Fibroblast of skin of left biceps (primary cell): ENCODE measurements at regions not wholly inside any gene's neighbourhood (a gene's known extent, or its start where the extent isn't known, plus 50 kb on each side); places are given as distances from the start of the nearest gene placed in this dataset.

Experiments
- DNase-seq, 2 experiments: peaks; one replicate each; pipeline ENCODE4 v3.0.0-alpha.2; 2013; ENCODE audit warnings: low read depth in 2 of 2

DNA sequence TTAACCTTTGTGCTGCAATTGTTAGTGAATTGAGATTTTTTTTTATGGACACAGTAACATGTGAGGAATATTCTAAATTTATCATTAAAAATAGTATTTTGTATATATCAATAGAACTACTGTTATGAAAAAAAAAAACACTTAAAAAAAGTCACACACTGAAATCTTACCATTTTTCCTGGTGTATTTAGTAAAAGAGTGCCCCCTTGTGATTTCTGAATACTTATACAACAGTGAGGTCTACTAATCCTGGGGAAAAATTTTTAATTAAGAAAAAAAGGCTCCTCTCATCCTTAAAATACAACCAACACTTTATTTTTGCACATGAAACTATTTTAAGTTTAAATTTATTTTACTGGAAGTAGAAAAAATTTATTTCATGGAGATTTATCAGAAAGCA lies 56.4 kb upstream of the SPOCK3 start:
- no peak for DNase-seq

DNA sequence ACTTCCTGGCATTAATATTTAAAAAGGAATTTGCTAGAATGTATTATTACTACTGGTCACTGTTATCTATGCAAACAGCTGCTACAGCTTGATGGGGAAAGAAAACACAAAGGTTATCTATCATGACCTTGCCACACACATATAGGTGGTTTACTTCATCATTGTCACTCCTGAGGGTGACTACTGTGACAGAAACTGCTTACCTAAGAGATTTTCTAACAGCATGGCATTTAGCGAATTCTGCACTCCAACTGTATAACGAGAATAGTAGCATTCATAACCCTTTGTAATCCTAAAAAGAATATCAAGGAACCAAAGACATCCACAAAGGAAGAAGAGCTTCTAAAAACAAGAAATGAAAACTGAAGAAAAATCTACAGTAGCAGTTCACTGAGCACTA lies 74.6 kb upstream of the SPOCK3 start:
- no peak for DNase-seq

DNA sequence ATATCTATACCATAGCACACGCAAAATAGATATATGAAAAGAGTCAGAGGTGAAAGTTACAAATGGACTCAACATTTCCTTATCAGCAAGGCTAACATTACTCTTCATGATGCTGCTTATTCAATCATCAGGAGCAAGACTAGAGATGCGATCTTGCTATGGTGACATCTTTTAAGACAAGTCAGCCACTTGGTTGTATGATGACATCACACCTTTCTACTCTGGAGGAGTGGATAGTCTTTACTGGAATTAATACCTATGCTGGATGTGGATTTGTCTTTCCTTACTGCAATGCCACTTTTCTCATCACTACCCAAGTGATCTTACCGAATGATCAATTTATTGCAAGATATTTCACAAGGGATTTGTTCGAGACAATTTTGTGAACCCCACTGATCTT lies 87.0 kb upstream of the SPOCK3 start:
- no peak for DNase-seq

DNA sequence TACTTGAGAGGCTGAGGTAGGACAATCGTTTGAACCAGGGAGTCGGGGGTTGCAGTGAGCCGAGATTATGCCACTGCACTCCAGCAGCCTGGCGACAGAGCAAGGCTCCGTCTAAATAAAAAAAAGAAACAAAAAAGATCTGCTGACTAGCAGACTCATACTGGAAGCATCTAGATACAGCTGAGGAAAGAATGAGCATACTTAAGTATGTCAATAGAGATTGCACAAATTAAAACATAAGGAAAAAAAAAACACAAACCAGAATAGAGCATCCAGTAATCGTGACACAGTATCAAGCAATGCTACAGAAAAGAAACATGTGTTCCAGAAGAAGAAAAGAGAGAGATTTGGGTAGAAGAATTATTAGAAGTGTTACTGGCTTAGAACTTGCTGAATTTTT lies 105.5 kb upstream of the SPOCK3 start:
- DNase-seq, result no peak

DNA sequence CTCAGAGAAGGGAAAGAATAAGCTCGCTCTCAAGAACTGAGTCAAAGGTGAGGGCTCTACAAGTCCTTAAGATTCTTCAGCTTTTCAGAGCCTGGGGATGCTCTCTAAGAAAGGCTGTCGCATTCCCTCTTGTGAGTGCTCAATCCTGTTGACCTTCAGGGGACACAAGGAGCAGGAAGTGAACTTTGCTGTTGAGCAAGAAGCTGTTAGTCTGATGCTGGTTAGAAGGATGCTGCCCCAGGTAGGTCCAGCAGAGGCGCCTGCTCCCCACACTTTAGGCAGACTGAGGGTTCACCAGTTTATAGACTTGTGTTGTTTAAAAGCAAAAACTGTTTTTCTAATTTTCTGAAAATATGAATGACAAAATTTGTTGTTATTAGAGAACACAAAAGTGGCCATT lies 125.4 kb upstream of the SPOCK3 start:
- DNase-seq, result no peak

DNA sequence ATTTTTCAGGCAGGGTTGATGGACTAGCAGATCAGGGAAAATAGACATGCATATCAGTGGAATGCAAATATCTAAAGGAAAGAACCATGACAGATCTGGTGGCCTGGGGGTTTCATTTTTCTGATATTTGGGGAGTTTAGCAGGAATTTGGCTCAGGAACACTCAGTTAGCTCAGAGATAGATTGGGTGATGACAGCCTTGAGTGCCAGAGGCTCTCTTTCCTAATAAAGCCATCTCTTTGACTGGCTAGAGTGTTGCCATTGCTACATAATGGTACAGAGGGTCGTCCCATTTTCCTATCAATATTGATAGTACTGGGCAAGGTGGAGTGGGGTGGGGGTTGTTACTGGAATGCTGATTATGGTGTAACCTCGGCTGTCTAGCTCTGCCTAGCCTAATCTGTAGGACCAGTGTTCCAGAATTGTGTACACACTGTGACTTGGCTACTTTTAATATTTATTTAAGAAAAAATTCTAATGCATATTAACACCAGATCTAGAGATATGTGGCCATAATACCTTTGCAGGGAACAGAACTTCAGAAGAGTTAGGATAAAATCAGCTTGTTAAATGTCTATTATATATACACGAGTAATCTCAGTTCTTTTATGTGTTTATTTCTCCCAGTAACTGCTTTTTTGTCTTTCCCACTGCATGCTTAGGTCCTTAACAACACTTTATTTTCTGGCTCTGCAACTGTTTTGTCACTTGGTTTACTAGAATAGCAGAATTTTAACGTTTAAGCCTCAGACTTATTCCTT lies 145.0 kb upstream of the SPOCK3 start:
- DNase-seq, result no peak

DNA sequence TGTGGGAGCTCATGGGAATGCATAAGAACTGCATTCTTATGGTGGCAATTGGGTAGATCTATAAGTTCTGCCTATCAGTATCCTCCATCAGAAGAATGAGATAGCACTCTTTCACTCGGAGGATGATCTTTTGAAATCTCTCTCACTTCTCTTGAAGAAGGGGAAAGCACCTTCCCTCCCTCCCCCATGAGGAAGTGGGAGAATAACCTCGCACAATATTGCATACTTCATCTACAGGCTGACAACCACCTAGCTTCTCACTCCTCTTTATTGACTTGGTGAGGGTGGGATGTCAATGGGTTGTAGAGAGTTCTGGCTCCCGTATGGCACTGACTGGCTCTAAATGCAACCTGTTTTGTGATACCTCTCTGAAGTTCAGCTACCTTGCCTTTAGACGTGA lies 146.7 kb upstream of the SPOCK3 start:
- DNase-seq, result no peak

DNA sequence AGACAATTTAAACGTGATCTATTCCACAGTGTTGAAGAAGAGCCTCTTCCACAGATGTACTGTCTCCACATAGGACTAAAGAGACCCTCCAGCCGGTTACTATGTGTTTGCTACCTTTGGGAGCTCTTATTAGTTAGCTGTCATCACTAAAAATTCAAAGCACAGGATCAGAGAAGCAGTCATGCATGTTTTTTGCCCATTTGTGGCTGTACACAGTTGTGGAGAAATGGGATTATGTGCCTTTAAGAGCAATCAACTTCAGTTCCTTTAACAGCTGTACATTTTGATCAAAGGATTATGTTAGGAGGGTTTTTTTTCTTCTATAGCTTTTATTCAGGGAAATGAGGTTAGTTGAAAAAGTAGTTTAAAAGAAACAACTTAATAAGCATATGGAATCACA lies 149.0 kb upstream of the SPOCK3 start:
- DNase-seq, result no peak

DNA sequence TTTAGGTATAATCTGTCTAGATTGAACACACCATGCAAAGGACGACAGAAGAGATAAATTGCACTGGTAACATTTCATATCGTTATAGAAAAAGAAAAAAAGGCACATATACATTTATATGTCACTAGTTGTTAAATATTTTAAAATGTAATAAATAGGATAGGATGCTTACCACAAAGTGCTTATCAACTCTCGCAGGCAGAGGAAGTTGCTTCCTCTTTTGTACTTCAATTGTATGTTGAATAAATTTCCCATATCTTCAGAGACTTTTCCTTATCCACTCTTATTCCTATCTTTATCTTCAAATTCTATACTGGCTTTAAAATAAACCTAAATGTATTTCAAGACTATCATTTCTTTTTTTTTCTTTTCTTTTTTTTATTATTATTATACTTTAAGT lies 163.3 kb upstream of the SPOCK3 start:
- no peak for DNase-seq

DNA sequence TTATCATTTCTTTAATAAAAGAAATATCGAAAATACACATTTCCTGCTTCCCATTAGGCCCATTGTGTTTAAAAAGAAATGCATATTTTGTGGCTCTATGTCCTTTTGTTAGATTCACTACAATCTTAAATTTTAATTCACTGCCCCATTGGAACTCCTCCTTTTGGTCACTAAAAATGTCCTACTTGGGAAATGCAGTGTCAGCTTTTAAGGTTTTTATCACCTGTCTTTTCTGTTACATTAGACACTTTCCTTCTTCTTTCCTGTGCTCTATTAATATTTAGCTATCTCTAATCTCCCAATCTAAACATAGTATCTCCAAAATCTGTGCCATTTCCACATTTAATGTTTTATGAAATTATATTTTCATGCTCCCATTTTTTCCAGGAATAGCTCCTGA lies 164.9 kb upstream of the SPOCK3 start:
- DNase-seq, result no peak

DNA sequence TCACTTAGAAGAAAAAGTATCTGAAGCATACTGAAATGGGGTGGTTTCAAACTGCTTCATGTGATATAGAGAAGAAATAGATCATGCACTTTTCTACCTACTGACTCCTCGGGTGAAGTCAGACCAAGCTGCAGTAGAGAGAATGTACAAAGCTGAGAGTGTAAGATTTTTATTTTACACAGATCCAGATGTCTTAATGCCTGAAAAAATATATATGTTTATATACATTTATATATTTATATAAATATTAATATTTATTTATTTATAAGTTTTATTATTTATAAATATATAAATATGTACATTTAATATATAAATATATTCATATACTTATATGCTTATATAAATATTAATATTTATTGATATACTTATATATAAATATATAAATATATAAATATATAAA lies 171.9 kb upstream of the SPOCK3 start:
- no peak for DNase-seq

DNA sequence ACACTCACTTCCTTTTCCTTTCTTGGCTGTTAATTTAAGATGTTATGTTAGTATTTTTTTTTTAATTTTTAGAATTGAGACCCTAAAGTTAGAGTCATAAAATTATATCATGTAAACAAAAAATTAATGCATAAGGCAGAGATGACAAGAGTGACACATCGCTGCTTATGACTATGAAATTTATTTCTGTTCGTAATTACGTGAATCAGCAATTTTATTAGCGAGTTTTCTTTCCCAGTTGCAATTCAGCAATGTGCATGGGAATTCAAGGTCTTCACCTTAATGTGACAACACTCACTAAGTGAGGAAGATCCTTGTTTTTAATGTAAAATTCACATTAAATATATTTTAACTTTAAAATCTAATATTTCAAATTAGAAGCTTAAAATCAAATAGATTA lies 181.2 kb upstream of the SPOCK3 start:
- DNase-seq, result no peak

DNA sequence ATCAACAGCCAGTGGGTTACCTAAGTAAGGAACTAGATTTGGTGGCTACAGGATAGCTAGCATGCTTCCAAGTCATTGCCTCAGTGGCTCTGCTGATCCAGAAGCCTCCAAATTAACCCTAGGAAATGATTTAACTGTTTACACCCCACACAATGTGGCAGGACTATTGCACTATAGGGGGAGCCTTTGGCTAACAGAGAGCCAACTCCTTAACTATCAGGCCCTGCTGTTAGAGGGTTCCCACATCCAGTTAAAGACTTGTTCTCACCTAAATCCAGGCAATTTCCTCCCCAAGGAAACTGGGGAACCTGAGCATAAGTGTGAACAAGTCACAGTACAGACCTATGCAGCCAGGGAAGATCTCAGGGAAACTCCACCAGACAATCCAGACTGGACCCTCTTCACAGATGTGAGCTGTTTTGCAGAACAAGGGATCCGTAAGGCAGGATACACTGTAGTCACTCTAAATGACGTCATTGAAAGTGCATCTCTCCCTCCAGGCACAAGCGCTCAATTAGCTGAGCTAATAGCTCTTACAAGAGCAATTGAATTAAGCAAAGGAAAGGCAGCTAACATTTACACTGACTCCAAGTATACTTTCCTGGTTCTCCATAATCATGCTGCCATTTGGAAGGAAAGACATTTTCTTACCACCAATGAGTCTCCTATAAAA lies 185.3 kb upstream of the SPOCK3 start:
- no peak for DNase-seq

DNA sequence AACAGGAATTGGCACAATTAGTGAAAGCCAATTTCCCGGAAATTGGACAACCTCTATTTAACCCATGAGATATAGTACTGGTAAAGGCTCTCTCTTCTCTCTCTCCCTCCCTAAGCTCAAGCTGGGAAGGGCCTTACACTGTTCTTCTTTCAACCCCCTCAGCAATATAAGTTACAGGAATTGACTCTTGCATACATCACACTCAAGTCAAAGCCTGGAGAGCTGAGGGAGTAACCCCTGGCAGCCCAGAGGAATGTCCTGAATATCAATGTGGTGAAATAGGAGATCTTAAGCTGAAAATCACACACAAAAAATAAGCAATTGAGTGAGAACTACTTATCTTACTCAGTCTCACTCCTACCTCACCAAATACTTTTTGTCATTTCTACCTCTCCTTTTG lies 186.9 kb upstream of the SPOCK3 start:
- no peak for DNase-seq

DNA sequence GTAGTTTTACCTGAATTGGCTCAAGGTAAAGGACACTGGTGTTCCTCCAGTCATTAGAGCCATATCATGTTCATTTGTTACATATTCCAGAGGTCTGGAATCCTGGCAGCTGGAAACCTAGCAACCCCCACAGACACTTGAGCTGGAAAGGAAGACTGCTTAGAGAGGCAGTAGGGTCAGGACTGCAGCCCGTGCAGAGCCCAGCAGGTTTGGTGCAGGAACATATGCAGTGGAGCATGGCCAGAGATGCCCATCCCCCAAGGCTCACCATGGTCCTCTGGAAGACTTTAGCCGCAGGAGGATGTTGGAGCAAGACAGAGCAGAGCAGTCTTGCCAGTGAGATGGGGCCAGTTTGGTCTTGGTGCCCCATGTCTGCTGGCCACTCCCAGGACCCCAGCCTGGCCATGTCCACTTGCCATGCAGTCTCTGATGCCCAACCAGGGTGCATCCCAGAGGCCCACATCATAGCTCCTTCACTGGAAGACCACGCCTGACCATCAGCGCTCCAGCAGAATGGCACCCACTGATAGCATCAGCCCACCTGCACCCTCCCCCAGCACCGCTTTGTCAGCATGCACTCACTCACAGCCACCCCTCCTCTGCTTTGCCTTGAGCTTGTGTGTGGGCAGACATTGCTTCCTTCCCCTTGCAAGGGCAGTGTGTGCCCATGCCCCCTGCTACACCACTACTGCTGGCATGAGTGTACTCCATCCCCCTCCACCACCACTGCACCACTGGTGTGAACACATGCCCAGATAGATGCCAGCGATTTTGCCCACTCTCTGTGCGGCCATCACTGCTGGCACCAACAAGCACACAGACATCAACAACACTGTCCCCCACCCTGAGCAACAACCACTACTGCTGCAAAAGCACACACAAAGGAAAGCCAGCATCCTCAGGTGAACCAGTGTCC lies 190.3 kb upstream of the SPOCK3 start:
- no peak for DNase-seq

DNA sequence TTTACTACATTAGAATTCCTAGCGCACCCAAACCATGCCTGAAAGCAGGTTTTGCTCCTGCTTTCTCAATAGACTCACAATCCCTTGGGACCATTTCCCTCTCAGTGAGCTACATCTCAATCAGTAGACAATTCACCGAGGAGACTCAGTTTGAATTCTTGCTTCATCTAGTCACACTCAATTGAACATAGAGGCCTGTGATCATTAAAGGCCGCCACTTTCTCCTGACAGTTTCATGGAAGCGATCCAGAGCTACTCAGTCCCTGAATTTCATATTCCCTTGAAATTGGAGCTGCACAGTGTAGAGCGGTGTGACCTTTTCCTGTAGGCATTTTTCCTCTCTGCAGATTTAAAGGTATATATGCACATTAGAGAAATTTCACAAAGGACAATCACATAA lies 193.9 kb upstream of the SPOCK3 start:
- no peak for DNase-seq

DNA sequence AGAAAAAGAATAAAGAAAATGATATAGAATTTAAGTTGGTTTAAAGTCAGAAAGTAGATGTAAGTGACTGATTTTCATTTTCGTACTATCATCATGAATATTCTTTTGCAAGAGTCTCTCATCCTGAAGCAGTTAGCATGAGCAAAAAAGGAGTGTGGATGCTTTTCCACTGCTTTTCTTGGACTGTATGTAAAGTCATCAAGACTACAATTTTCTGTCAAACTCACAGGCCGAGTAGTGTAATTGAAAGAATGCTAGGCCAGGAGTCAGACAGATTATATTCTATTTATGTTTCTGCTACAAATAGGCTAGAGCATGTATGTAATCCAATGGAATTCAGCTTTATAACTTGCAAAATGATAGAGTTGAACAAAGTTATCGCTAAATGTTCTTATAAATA lies 197.1 kb upstream of the SPOCK3 start:
- DNase-seq, result no peak

DNA sequence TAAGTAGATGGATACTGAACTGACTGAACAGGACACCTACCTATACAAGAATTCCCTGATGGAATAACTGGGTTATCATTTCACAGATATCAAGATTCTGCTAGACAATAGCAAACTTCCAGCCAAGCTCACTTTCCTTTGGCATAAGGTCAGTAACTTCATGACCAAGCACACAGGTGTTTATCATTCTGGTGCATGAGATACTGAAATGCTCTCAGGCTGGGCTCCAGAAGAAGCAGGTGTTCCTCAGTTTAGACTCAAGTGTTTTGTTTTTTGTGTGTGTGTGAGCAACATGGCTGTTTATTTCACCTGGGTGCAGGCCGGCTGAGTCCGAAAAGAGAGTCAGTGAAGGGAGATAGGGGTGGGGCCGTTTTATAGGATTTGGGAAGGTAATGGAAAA lies 201.5 kb upstream of the SPOCK3 start:
- no peak for DNase-seq

DNA sequence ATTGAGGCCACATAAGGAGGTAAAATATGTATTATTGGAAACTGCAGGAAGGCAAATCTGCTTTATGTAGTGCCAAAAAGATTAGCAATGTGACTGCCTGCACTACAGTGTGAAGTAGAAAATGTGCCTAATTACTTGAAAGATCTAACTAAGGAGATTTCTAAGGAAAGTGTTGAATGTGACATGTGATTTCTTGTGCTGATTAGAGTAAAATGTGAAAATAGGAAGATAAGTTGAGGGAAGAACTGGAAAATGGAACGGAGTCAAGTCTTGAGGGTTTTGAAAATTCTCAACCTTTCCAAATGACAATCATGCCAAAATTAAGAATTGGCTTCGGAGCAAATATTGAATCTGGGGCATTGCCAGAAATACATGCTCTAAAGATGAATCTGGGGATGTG lies 209.5 kb upstream of the SPOCK3 start:
- no peak for DNase-seq

DNA sequence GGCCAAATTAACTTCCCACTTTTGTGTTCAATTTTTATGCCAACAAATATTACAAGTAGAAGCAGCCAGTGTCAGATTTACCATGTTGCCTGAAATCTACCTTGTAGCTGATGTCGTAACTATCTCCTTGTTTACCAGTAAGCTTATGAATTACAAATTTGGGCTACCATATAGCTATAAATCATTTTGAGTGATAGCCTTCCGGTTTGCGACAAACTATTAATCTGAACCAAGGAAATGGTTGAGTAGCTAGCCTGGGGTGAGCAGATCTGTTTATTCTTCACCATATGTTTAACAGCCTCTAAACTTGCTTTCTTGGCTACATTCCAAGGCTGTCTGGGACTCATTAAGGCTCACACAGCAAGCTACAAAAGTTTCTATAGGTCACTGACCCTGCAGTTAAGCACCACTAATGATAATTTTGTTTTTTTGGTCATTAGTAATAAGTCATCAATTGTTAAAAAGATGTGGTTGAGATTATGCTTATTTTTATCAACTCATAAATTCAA lies 218.7 kb upstream of the SPOCK3 start:
- DNase-seq, result no peak

DNA sequence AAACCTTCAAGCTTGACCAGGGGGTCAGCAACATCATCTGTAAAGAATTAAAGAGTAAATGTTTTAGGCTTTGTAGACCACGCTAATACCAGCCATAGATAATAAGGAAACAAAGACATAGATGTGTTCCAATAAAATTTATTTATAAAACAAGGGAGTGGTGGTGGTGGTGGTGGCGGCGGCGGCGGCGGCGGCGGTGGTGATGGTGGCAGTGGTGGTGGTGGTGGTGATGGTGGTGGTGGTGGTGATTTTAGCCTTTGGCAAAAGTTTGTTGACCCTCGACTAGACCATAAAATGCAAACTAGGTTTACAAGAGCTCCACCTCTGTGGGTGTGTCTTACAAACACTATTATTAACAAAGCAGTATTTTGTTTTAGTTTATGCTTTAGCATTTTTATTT lies 222.3 kb upstream of the SPOCK3 start:
- DNase-seq, result no peak

DNA sequence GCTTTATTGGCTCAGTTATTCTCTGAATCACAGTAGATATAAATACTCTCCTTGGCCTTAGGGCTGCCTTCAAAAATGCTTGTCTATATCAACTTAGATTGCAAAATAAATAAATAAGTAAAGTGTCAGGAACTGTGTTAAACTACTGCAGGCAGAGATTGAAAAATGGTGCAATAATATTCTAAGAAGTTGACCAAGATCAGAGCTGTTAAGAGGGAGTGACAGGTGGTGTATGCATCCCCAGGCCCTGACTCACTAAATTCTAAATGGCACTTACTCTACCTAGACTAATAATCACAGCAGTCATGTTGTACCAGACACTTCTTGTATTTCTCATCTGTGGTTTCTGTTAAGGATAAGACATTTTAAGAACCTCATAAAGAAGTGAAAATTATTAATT lies 235.1 kb upstream of the SPOCK3 start:
- no peak for DNase-seq

DNA sequence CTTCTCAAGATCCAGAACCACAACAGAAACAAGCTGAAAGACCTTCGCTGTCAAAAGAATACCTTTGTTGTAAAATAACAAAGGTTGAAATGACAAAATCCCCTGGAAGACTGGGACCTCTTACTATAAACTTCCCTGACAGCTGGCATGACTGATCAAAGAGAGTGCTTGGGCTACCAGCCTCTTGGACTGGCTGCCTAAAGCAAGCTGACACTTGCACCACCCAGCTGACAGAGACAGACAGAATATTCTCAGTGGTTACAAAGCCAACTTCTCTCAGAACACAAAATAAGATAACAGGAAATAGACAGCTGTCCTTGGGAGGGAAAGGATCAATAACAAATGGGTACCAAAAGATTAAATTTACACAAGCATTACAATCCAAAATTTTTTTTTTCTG lies 241.7 kb upstream of the SPOCK3 start:
- no peak for DNase-seq
